ENCODE measurements at regions not wholly inside any gene's neighbourhood (a gene's known extent, or its start where the extent isn't known, plus 50 kb on each side); places are given as distances from the start of the nearest gene placed in this dataset.

DNA sequence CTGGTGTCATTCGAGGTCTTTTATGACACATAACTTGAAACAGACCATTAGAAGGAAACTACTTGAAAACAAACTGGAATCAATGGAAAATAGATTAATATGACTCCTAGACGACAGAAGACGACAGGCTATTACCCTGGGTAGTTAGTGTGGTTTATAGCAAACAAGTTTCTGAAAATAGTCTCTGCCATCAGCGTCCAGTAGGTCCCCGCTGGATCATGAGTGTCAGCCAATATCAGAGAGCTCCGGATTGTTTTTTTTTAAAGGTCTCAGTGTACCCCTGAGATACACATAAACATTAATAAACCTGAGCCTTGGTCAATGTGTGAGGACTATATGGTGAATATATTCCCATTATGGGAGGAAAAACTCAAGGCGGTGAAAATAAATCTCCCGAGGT, 115.0 kb upstream of the THUMPD2 start:
- TF ChIP-seq POLR2A (IDR thresholded peaks at IDR 0.05), result no peak
- TF ChIP-seq, protein P1, sequence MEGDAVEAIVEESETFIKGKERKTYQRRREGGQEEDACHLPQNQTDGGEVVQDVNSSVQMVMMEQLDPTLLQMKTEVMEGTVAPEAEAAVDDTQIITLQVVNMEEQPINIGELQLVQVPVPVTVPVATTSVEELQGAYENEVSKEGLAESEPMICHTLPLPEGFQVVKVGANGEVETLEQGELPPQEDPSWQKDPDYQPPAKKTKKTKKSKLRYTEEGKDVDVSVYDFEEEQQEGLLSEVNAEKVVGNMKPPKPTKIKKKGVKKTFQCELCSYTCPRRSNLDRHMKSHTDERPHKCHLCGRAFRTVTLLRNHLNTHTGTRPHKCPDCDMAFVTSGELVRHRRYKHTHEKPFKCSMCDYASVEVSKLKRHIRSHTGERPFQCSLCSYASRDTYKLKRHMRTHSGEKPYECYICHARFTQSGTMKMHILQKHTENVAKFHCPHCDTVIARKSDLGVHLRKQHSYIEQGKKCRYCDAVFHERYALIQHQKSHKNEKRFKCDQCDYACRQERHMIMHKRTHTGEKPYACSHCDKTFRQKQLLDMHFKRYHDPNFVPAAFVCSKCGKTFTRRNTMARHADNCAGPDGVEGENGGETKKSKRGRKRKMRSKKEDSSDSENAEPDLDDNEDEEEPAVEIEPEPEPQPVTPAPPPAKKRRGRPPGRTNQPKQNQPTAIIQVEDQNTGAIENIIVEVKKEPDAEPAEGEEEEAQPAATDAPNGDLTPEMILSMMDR (IDR thresholded peaks at IDR 0.05), result no peak
